Naive B cell (primary cell): ENCODE measurements at regions not wholly inside any gene's neighbourhood (a gene's known extent, or its start where the extent isn't known, plus 50 kb on each side); places are given as distances from the start of the nearest gene placed in this dataset.
"Not testable (repeated sequence)": the region's sequence is repeated elsewhere in the genome, so short reads cannot be mapped to it uniquely, and the experiment has no call there.

ENCODE experiments used
- ATAC-seq, 2 donors: fragments of 150-1000 bp; cut with Tn5 transposase; 2 replicates each; pipeline ENCODE4 v1.10.0; 2021; ENCODE audit warnings: low read depth in 2 of 2, mild to moderate bottlenecking in 2 of 2, moderate library complexity in 2 of 2
- DNase-seq: peaks from one replicate; pipeline ENCODE4 v3.0.0; 2022
- H3K27ac Mint-ChIP-seq, 6 donors: one replicate each; pipeline ENCODE4 v1.8.0; 2020 to 2022; ENCODE audit warnings: mild to moderate bottlenecking in 6 of 6, mixed read lengths in 6 of 6, moderate library complexity in 5 of 6, inconsistent platforms in 2 of 6
- H3K27me3 Mint-ChIP-seq, 3 donors: one replicate each; pipeline ENCODE4 v1.8.0; 2021 to 2022; ENCODE audit warnings: mixed read lengths in 3 of 3, mild to moderate bottlenecking in 1 of 3
- H3K36me3 Mint-ChIP-seq, 2 donors: one replicate each; pipeline ENCODE4 v1.8.0; 2020 to 2022; ENCODE audit warnings: mixed read lengths in 2 of 2, inconsistent platforms in 1 of 2, mild to moderate bottlenecking in 1 of 2
- H3K4me1 Mint-ChIP-seq, 3 donors: one replicate each; pipeline ENCODE4 v1.8.0; 2020 to 2022; ENCODE audit warnings: mixed read lengths in 3 of 3, inconsistent platforms in 1 of 3, mild to moderate bottlenecking in 1 of 3, moderate library complexity in 1 of 3
- H3K4me3 Mint-ChIP-seq, 8 donors: one replicate each; pipeline ENCODE4 v1.8.0; 2020 to 2022; ENCODE audit warnings: mild to moderate bottlenecking in 8 of 8, mixed read lengths in 8 of 8, moderate library complexity in 8 of 8, inconsistent platforms in 2 of 8
- H3K9me3 Mint-ChIP-seq, 7 donors: one replicate each; pipeline ENCODE4 v1.8.0; 2020 to 2022; ENCODE audit warnings: mixed read lengths in 7 of 7, mild to moderate bottlenecking in 5 of 7, inconsistent platforms in 2 of 7, moderate library complexity in 1 of 7

DNA sequence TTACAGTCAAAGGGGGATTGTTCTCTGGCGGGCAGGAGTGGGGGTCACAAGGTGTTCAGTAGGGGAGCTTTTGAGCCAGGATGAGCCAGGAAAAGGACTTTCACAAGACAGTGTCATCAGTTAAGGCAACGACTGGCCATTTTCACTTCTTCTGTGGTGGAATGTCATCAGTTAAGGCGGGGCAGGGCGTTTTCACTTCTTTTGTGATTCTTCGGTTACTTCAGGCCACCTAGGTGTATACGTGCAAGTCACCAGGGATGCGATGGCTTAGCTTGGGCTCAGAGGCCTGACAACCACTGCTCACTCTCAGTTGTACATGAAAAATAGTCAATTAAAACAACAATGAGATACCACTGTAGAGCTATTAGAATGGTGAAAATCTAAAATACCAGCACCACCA is 281.2 kb downstream of the INSIG2 start:
- not testable (repeated sequence) for H3K4me3 Mint-ChIP-seq, H3K4me1 Mint-ChIP-seq

DNA sequence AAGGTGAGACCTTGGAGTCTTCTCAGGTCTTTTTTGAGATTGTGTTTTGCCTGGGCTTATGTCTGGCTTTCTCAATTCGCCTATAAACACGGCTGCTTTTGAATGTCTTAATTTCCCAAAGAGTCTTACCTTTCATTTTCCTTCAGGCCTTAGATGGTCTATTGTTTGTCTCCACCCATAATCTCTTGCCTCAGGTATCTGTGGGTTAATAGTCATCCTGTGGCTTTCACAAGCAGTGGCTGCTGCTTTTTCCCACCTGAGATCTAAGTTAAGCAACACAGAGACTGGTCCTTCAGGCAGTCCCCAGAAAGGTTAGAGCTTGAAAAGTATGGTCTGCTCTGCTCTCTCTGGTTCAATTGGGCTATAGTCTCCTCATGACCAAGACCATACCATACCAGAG is 275.3 kb downstream of the INSIG2 start:
- Mint-ChIP-seq H3K4me1 (no peaks in the 10 kb centered on the region), H3K27me3 (peaks cover 0 to 17% (median 5%) of the 10 kb centered on the region in 3 donors), H3K9me3 (peaks cover 0 to 14% (median 4%) of the 10 kb centered on the region in 7 donors), H3K4me3 (no peak overlapping the region), H3K27ac (no peak overlapping the region), H3K36me3 (no peaks in the 10 kb centered on the region)
- DNase-seq (no peak), ATAC-seq (no peak)

More for the DNA sequence above, 281.2 kb downstream of the INSIG2 start:
- H3K27ac Mint-ChIP-seq, H3K36me3 Mint-ChIP-seq, ATAC-seq, DNase-seq, H3K9me3 Mint-ChIP-seq: not testable (repeated sequence)
- peaks cover 0 to 30% (median 3%) of the 10 kb centered on the region in 3 donors for H3K27me3 Mint-ChIP-seq

DNA sequence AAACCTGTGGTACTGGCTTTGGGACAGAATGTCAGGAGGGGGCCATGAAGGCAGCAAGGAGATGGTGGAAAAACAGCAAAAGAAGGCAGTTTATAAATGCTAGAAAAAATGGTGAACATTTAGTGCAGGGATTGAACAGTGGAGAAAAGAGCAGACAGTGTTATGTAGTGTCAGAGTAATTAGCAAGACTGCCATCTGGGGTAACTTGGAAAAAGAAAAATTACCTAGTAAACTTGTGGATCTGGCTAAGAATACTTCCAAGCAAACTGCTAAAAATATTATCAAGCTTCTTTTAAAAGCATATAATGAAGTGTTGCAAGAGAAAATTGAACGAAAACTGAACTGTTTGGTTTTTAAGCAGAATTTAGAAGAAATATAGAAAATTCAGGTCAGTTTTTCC is 267.8 kb downstream of the INSIG2 start:
- ATAC-seq (no peak), DNase-seq (no peak)
- no peak overlapping the region for H3K4me3 Mint-ChIP-seq
- no peaks in the 10 kb centered on the region for H3K4me1 Mint-ChIP-seq
- peaks cover 0 to 33% (median 8%) of the 10 kb centered on the region in 7 donors for H3K9me3 Mint-ChIP-seq
- H3K27ac Mint-ChIP-seq, result no peak overlapping the region
- H3K36me3 Mint-ChIP-seq, result no peaks in the 10 kb centered on the region
- peaks cover 5 to 13% (median 7%) of the 10 kb centered on the region in 3 donors for H3K27me3 Mint-ChIP-seq

DNA sequence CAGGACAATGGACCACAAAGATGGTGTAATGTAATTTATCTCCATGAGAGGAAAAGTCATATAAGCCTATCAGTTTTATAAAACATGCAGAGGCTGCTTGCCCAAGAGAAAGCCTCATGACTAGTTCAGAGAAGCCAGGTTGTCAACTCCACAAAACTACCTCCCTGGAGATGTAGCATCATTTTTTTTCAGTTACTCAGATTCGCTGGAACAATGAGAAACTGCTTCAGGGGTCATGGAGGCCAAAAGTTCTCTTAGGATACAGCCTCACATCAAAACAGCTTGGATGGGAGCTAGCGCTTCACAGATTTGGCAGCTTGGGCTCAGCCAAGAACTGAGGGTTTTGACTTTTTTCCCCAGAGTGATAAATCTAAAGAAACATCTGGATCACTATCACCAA is 263.5 kb downstream of the INSIG2 start:
- H3K36me3 Mint-ChIP-seq, result no peaks in the 10 kb centered on the region
- no peak for DNase-seq
- no peak overlapping the region for H3K27ac Mint-ChIP-seq
- peaks cover 0 to 11% (median 2%) of the 10 kb centered on the region in 7 donors for H3K9me3 Mint-ChIP-seq
- no peak for ATAC-seq
- H3K4me1 Mint-ChIP-seq, result no peaks in the 10 kb centered on the region
- H3K27me3 Mint-ChIP-seq, result peaks cover 11 to 18% (median 14%) of the 10 kb centered on the region in 3 donors
- no peak overlapping the region for H3K4me3 Mint-ChIP-seq

- Mint-ChIP-seq H3K4me1 (no peaks in the 10 kb centered on the region), H3K27ac (no peak overlapping the region), H3K36me3 (no peaks in the 10 kb centered on the region), H3K27me3 (peaks cover 14 to 18% (median 16%) of the 10 kb centered on the region in 3 donors), H3K4me3 (no peak overlapping the region), H3K9me3 (peaks cover 0 to 5% (median 2%) of the 10 kb centered on the region in 7 donors)
- ATAC-seq (no peak), DNase-seq (no peak)
Observed at GRCh38 chr2:118350621-118351020, 262.4 kb downstream of the INSIG2 start.

- Mint-ChIP-seq H3K4me3 (no peak overlapping the region), H3K27me3 (peaks cover 16 to 26% (median 18%) of the 10 kb centered on the region in 3 donors), H3K9me3 (peaks cover 0 to 5% (median 2%) of the 10 kb centered on the region in 7 donors), H3K27ac (no peak overlapping the region), H3K36me3 (no peaks in the 10 kb centered on the region), H3K4me1 (no peaks in the 10 kb centered on the region)
- ATAC-seq (no peak), DNase-seq (no peak)
Observed at GRCh38 chr2:118349365-118349764, 261.1 kb downstream of the INSIG2 start.

GRCh38 chr2:118348380-118349034 is 260.2 kb downstream of the INSIG2 start:
- no peaks in the 10 kb centered on the region for H3K36me3 Mint-ChIP-seq
- peaks cover 16 to 26% (median 18%) of the 10 kb centered on the region in 3 donors for H3K27me3 Mint-ChIP-seq
- DNase-seq (no peak), ATAC-seq (no peak)
- peaks cover 0 to 5% (median 2%) of the 10 kb centered on the region in 7 donors for H3K9me3 Mint-ChIP-seq
- no peaks in the 10 kb centered on the region for H3K4me1 Mint-ChIP-seq
- no peak overlapping the region for H3K27ac Mint-ChIP-seq
- H3K4me3 Mint-ChIP-seq, result no peak overlapping the region

GRCh38 chr2:118345465-118345864 is 257.2 kb downstream of the INSIG2 start:
- peaks cover 0 to 5% (median 2%) of the 10 kb centered on the region in 7 donors for H3K9me3 Mint-ChIP-seq
- H3K27me3 Mint-ChIP-seq, result peaks cover 5 to 18% (median 11%) of the 10 kb centered on the region in 3 donors
- H3K36me3 Mint-ChIP-seq, result no peaks in the 10 kb centered on the region
- no peak for DNase-seq
- no peak for ATAC-seq
- H3K27ac Mint-ChIP-seq, result no peak overlapping the region
- no peak overlapping the region for H3K4me3 Mint-ChIP-seq
- no peaks in the 10 kb centered on the region for H3K4me1 Mint-ChIP-seq

GRCh38 chr2:118340103-118340502 is 251.8 kb downstream of the INSIG2 start:
- DNase-seq (no peak), ATAC-seq (no peak)

DNA sequence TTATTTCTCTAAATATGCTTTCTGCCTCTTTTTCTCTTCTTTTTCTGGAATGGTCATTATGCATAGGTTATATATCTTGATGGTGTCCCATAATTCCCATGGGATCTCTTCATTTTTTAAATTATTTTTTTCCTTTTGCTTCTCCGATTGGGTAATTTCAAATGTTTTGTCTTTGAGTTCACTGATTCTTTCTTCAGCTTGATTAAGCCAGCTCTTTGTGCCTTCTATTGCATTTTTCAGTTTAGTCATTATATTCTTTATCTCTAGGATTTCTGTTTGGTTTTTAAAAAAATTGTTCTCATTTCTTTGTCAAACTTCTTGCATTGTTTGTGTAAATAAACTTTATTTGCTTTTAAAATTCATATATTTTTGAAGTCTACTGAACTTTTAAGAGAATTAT is 251.1 kb downstream of the INSIG2 start:
- Mint-ChIP-seq H3K4me3 (no peak overlapping the region), H3K9me3 (peaks cover 3 to 40% (median 23%) of the 10 kb centered on the region in 7 donors), H3K36me3 (peaks cover 0 to 10% of the 10 kb centered on the region in 2 donors), H3K27ac (no peak overlapping the region), H3K4me1 (no peaks in the 10 kb centered on the region), H3K27me3 (peaks cover 0 to 3% (median 0%) of the 10 kb centered on the region in 3 donors)
- DNase-seq (no peak), ATAC-seq (no peak)

More at GRCh38 chr2:118340103-118340502, 251.8 kb downstream of the INSIG2 start:
- H3K27ac Mint-ChIP-seq, result no peak overlapping the region
- H3K27me3 Mint-ChIP-seq, result peaks cover 0 to 4% (median 3%) of the 10 kb centered on the region in 3 donors
- H3K36me3 Mint-ChIP-seq, result peaks cover 0 to 10% of the 10 kb centered on the region in 2 donors
- no peaks in the 10 kb centered on the region for H3K4me1 Mint-ChIP-seq
- H3K4me3 Mint-ChIP-seq, result no peak overlapping the region
- peaks cover 3 to 40% (median 23%) of the 10 kb centered on the region in 7 donors for H3K9me3 Mint-ChIP-seq

GRCh38 chr2:118333664-118334063 is 245.4 kb downstream of the INSIG2 start:
- Mint-ChIP-seq H3K4me3 (no peak overlapping the region), H3K4me1 (no peaks in the 10 kb centered on the region), H3K27me3 (peaks cover 5 to 19% (median 6%) of the 10 kb centered on the region in 3 donors), H3K36me3 (no peaks in the 10 kb centered on the region), H3K9me3 (peaks cover 3 to 24% (median 13%) of the 10 kb centered on the region in 7 donors), H3K27ac (no peak overlapping the region)
- ATAC-seq (no peak), DNase-seq (no peak)

- Mint-ChIP-seq H3K27me3 (peaks cover 23 to 30% (median 24%) of the 10 kb centered on the region in 3 donors), H3K4me3 (no peak overlapping the region), H3K27ac (no peak overlapping the region), H3K4me1 (no peaks in the 10 kb centered on the region), H3K9me3 (peaks cover 0 to 7% (median 3%) of the 10 kb centered on the region in 7 donors), H3K36me3 (no peaks in the 10 kb centered on the region)
- DNase-seq, result no peak
- no peak for ATAC-seq
Observed at GRCh38 chr2:118325321-118325955, 237.2 kb downstream of the INSIG2 start.

DNA sequence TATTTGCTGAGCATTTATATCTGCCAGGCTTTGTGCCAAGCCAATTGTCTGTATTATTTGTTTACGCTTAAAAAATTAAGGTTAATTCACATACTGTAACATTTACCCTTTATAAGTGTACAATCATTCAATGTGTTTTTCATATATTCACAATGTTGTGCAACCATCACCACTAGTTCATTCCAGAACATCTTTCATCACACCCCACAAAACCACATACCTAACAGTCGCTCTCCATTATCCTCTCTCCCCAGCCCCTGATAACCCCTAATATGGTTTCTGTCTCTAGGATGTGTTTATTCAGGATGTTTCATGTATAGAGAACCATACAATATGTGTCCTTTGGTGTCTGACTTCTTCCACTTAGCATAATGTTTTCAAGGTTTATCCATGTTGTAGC is 234.1 kb downstream of the INSIG2 start:
- H3K4me1 Mint-ChIP-seq, result no peaks in the 10 kb centered on the region

More for the DNA sequence above, 234.1 kb downstream of the INSIG2 start:
- H3K4me3 Mint-ChIP-seq, result no peak overlapping the region
- ATAC-seq, result no peak
- H3K36me3 Mint-ChIP-seq, result no peaks in the 10 kb centered on the region
- H3K9me3 Mint-ChIP-seq, result peaks cover 0 to 6% (median 3%) of the 10 kb centered on the region in 7 donors
- H3K27me3 Mint-ChIP-seq, result peaks cover 25 to 31% (median 29%) of the 10 kb centered on the region in 3 donors
- DNase-seq, result no peak
- no peak overlapping the region for H3K27ac Mint-ChIP-seq
